NCI-H748 (cell line): ENCODE measurements at regions not wholly inside any gene's neighbourhood (a gene's known extent, or its start where the extent isn't known, plus 50 kb on each side); places are given as distances from the start of the nearest gene placed in this dataset.

Experiments used
- DNase-seq: peaks from one replicate; lab custom pipeline; 2025; ENCODE audit not compliant: unreplicated experiment; lab: John Stamatoyannopoulos, UW

- DNase-seq, result no peak
Observed at GRCh38 chr10:108899670-108900069, 1023.6 kb downstream of the XPNPEP1 start.

GRCh38 chr10:108894402-108895301 is 1028.7 kb downstream of the XPNPEP1 start:
- no peak for DNase-seq

GRCh38 chr10:108877095-108877561 is 1046.2 kb downstream of the XPNPEP1 start:
- no peak for DNase-seq

DNA sequence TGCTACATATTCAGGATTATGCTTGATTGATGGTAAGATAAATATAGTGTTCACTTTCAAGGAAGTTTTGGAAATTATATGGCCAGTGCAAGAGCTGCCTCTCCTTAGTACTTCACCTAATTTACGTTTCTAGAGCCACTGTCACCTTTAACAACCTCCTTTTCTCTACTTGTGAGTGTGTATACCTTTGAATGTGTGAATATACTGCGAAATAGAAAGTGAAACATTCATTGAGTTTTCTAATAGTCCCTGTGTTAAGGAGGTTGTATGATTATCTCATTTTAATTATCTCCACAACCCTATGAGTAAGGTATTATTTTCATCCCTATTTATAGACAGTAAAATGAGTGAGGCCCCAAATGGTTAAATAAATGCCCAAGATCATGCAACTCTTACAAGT is 1050.5 kb downstream of the XPNPEP1 start:
- DNase-seq, result no peak

- DNase-seq, result no peak
Observed at GRCh38 chr10:108868881-108869280, 1054.4 kb downstream of the XPNPEP1 start.

GRCh38 chr10:108862676-108863350 is 1060.5 kb downstream of the XPNPEP1 start:
- DNase-seq, result no peak

- no peak for DNase-seq
Observed at GRCh38 chr10:108861181-108861754, 1062.0 kb downstream of the XPNPEP1 start.

DNA sequence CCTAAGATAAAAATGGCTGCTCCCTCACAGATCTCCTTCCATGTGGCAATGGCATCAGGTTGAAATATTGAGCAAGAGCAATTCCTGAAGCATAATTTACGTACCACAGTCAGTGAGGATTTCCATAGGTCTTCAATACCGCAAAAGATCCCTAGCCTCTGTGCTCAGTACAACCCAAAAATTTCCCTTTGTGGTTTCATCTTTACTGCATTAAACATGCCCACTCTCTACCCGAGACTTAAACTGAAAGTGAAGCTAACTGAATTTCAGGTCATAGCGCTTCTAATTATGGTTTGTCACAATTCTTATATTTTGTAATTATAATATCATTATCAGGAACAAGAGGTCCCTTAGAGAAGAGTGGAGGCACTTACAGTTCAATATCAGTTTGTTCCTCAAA is 1071.1 kb downstream of the XPNPEP1 start:
- DNase-seq, result no peak

DNA sequence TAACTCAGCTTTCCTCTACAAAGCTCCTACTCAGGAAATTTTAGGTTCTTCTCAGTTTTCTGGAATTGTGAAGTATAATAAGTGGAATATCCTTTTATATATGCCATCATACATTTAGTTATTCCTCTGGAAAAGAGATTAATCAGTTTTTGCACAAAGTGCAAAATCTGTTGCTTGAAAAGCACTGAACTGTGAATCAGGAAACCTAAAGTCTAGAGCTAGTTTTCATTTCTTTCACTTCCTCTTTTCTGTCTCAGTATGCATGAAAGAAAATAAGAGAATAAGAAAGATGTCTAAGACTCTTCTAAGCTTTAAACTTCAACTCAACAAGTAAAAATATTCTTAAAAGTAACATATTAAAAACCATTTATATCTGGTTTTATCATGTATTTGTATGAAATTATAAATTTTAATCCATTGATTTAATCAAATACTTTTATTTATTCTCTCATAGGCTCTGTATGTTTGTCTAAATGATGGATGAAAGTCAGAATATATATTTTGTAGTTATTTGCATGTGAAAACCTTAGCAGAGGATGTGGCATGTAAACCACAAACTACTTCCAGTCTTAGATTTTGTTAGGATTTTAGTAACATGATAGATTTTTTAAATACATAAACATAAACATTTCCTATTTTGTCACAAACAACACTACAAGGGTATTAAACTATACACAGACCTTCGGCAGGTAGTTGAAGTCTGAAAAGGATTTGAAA is 1073.0 kb downstream of the XPNPEP1 start:
- DNase-seq, result no peak

DNA sequence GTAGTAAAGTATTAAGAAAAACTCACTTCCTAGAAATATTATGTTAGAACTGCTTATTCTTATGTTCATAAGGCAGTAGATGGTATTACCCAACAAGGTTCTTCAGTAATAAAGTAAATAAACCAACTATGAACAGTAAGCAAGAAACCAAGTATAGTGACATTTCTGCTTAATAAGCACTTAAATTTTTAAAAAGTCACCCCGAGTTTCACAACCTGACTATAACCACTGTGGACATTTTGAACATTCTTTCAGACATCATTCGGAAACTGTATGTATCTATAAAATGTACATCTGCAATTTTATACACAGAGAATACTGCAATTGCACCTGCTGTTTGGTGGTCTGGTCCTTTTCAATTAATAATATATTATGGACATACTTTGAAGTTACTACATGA is 1073.6 kb downstream of the XPNPEP1 start:
- DNase-seq, result no peak

- no peak for DNase-seq
Observed at GRCh38 chr10:108849186-108849585, 1074.1 kb downstream of the XPNPEP1 start.

GRCh38 chr10:108848046-108848445 is 1075.3 kb downstream of the XPNPEP1 start:
- DNase-seq, result no peak

- no peak for DNase-seq
Observed at GRCh38 chr10:108840944-108841343, 1082.4 kb downstream of the XPNPEP1 start.

GRCh38 chr10:108836362-108836761 is 1086.9 kb downstream of the XPNPEP1 start:
- no peak for DNase-seq

DNA sequence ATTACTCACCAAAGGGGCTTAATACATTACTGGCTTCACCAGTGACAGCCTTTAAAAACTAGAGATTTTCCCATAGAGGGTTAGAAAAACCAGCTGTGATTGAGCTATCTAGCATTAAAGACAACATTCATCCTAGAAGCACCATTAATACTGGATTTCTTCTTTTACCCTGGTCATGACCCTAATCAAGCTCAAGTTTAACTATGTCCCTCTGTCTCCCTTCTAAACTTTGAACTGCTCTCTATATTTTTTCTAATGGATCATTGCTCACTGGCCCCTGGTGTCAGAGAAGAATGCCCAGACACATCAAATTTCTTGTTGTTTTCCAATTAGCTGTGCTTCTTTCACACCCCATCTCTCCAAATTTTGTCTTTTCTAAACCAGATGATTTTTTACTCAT is 1101.3 kb downstream of the XPNPEP1 start:
- no peak for DNase-seq

DNA sequence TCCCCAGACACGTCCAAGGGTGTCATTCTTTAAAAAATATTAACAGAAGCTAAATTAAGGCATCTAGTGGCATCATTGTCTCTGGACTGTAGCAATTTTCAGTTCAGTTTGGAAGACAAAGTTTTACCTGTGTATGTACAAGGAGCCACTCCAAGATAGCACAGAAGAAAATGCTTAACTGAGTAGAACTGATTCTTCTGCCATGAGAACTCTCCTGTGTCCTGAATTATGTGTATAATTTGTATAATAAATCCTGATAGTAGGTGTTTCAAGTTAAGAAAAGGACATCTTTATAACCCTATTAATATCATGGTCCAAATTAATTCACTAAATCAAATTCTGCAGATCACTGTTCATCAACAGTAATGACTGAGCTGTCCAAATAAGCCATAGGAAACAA is 1104.0 kb downstream of the XPNPEP1 start:
- no peak for DNase-seq

DNA sequence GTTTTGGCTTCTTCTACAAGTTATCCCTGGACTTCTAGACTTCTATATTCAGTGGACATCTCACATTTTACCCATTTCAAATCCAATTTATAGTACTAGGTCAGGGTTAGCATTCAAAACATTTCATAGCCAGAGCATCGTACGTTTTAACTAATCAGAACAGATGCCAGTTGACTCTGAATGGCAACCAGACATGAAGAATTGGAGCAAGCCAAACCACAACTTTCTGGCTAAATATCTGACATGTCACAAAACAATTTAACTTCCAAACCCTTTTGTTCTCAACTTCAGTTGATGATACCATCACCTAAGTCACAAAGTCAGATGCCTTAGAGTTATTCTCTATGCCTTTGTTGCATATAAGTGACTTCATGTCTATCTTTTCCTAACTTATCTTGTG is 1105.7 kb downstream of the XPNPEP1 start:
- no peak for DNase-seq

DNA sequence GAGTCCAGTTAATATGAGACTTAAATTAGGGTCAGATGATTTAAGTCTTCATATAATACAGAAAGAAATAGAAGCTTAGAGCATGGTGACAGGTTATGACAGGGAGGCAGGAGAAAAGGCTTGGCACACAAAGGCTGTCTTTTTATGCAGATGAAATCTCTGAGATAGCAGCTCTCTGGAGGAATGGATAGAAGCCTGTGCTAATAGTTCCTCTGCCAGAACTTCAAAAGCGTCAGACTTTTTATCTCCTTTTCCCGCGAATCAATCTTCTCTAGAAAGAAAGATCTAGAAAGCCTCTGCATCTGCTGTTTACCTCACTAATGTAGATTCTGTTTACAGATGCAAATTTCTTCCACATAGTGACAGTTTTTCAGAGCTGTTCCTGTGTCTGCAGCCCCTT is 1106.2 kb downstream of the XPNPEP1 start:
- DNase-seq, result no peak

- DNase-seq, result no peak
Observed at GRCh38 chr10:108812906-108813305, 1110.4 kb downstream of the XPNPEP1 start.

- no peak for DNase-seq
Observed at GRCh38 chr10:108812296-108812695, 1111.0 kb downstream of the XPNPEP1 start.

DNA sequence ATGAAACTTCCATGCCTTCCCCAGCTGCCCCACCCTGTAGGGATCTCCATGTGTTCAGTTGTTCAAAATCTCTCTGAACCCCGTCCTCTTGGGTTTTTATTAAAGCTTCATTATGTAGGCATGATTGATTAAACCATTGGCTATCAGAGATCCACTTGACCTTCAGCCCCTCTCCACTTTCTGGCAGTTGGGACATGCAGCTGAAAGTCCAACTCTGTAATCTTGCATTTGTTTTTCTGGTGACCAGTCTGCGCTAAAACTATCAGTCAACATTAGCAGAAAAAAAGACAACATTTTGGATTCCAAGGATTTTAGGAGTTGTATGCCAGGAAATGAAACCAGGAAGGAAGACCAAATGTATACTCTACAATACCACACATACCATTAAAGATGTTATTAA is 1115.1 kb downstream of the XPNPEP1 start:
- no peak for DNase-seq
